SU-DHL-6 (cell line): ENCODE measurements at regions not wholly inside any gene's neighbourhood (a gene's known extent, or its start where the extent isn't known, plus 50 kb on each side); places are given as distances from the start of the nearest gene placed in this dataset.
"Not testable (repeated sequence)": the region's sequence is repeated elsewhere in the genome, so short reads cannot be mapped to it uniquely, and the experiment has no call there.

Source experiments
- H2AFZ ChIP-seq: fragments of 200-600 bp; sonication (generic); 2 replicates; pipeline ENCODE4 v1.6.1; 2014; ENCODE audit warnings: low read depth, mild to moderate bottlenecking, moderate library complexity, mixed read lengths, antibody characterized with exemption, low read length; ENCODE audit not compliant: severe bottlenecking
- H3F3A ChIP-seq: fragments of 200-600 bp; shearing (Covaris generic); 2 replicates; pipeline ENCODE4 v1.6.0; 2016; ENCODE audit warnings: antibody characterized with exemption, mild to moderate bottlenecking; ENCODE audit not compliant: insufficient read depth
- H3K27ac ChIP-seq: fragments of 200-600 bp; sonication (generic); 2 replicates; pipeline ENCODE4 v1.5.1; 2016; ENCODE audit warnings: low read depth, mild to moderate bottlenecking, low read length, moderate library complexity, mixed read lengths
- H3K27me3 ChIP-seq: fragments of 200-600 bp; sonication (generic), shearing (Covaris generic); 2 replicates; pipeline ENCODE4 v1.6.0; 2014; ENCODE audit warnings: mild to moderate bottlenecking, low read length
- H3K36me3 ChIP-seq: fragments of 200-600 bp; sonication (generic); 2 replicates; pipeline ENCODE4 v1.6.1; 2014; ENCODE audit warnings: mild to moderate bottlenecking, low read length, mixed read lengths
- H3K4me2 ChIP-seq: fragments of 300-600, 200-600 bp; shearing (Covaris generic), sonication (generic); 2 replicates; pipeline ENCODE4 v1.6.0; 2014; ENCODE audit warnings: low read length, low read depth, mild to moderate bottlenecking; ENCODE audit not compliant: poor library complexity, severe bottlenecking
- H3K4me3 ChIP-seq: fragments of 200-600 bp; sonication (generic); 2 replicates; pipeline ENCODE4 v1.5.1; 2014; ENCODE audit warnings: antibody characterized with exemption, low read length, mild to moderate bottlenecking, mixed read lengths; ENCODE audit not compliant: insufficient read depth, poor library complexity, severe bottlenecking
- H3K79me2 ChIP-seq: fragments of 200-600 bp; sonication (generic); 2 replicates; pipeline ENCODE4 v1.6.1; 2014; ENCODE audit warnings: mild to moderate bottlenecking, low read length, moderate library complexity; ENCODE audit not compliant: insufficient read depth
- H3K9ac ChIP-seq: fragments of 200-600 bp; sonication (generic); 2 replicates; pipeline ENCODE4 v1.7.0; 2014; ENCODE audit warnings: mild to moderate bottlenecking, low read length
- H3K9me2 ChIP-seq: fragments of 200-600 bp; sonication (generic); replicated peaks from 2 replicates; pipeline ENCODE4 v1.6.1; 2014; ENCODE audit warnings: low read length; ENCODE audit not compliant: insufficient read depth
- H3K9me3 ChIP-seq: fragments of 200-600 bp; sonication (generic); 2 replicates; pipeline ENCODE4 v1.6.1; 2014; ENCODE audit warnings: low read length, mixed read lengths; ENCODE audit not compliant: insufficient read depth
- H4K20me1 ChIP-seq: fragments of 200-600 bp; sonication (generic); 2 replicates; pipeline ENCODE4 v1.6.1; 2014; ENCODE audit warnings: low read depth, mild to moderate bottlenecking, antibody characterized with exemption, low read length, moderate library complexity, mixed read lengths
- EZH2phosphoT487 ChIP-seq: fragments of 200-600 bp; sonication (generic), shearing (Covaris generic); conservative IDR thresholded peaks from 2 replicates; pipeline ENCODE4 v1.6.1; 2018; ENCODE audit warnings: mild to moderate bottlenecking, antibody characterized with exemption, low read length, moderate library complexity, mixed read lengths
- TF ChIP-seq, protein P1 (sequence below): fragments of 200-600 bp; sonication (generic); IDR thresholded peaks from one replicate; pipeline ENCODE4 v1.5.1; 2017; ENCODE audit warnings: antibody characterized with exemption, mild to moderate bottlenecking, low read length, moderate library complexity; ENCODE audit not compliant: insufficient read depth, poor library complexity, severe bottlenecking

DNA sequence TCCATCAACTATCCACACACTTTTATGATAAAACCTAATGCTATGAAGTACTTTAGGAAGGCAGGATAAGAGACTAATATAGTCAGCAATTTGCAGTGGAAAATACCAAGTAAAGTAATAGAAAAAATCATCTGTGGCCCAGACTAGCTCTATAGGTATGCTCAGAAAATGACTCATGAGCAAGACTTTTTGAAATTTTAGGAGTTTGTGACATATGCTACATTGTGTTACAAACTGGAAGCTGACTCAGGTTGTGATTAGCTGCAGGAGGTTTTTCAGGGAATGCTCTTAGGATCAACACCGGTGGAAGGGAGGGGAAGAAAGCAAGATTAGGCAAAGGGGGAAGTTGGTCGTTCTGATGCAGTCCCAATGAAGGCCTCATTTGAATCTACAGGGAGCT is 56.1 kb downstream of the FEZF1 start:
- H3K9me3 ChIP-seq = no peaks in the 10 kb centered on the region
- H3F3A ChIP-seq = no peaks in the 10 kb centered on the region
- no peaks in the 10 kb centered on the region for H4K20me1 ChIP-seq
- TF ChIP-seq, protein P1, sequence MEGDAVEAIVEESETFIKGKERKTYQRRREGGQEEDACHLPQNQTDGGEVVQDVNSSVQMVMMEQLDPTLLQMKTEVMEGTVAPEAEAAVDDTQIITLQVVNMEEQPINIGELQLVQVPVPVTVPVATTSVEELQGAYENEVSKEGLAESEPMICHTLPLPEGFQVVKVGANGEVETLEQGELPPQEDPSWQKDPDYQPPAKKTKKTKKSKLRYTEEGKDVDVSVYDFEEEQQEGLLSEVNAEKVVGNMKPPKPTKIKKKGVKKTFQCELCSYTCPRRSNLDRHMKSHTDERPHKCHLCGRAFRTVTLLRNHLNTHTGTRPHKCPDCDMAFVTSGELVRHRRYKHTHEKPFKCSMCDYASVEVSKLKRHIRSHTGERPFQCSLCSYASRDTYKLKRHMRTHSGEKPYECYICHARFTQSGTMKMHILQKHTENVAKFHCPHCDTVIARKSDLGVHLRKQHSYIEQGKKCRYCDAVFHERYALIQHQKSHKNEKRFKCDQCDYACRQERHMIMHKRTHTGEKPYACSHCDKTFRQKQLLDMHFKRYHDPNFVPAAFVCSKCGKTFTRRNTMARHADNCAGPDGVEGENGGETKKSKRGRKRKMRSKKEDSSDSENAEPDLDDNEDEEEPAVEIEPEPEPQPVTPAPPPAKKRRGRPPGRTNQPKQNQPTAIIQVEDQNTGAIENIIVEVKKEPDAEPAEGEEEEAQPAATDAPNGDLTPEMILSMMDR = no peak
- no peak for TF ChIP-seq EZH2phosphoT487
- no peak overlapping the region for H2AFZ ChIP-seq
- H3K27ac ChIP-seq = no peak overlapping the region
- H3K9ac ChIP-seq = no peak overlapping the region
- H3K79me2 ChIP-seq = no peaks in the 10 kb centered on the region
- H3K27me3 ChIP-seq = no peaks in the 10 kb centered on the region
- no peaks in the 10 kb centered on the region for H3K9me2 ChIP-seq
- no peak overlapping the region for H3K4me2 ChIP-seq
- H3K36me3 ChIP-seq = no peaks in the 10 kb centered on the region
- no peak overlapping the region for H3K4me3 ChIP-seq

DNA sequence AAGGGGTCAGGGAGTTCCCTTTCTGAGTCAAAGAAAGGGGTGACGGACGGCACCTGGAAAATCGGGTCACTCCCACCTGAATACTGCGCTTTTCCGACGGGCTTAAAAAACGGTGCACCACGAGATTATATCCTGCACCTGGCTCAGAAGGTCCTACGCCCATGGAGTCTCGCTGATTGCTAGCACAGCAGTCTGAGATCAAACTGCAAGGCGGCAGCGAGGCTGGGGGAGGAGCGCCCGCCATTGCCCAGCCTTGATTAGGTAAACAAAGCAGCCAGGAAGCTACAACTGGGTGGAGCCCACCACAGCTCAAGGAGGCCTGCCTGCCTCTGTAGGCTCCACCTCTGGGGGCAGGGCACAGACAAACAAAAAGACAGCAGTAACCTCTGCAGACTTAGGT is 65.8 kb downstream of the FEZF1 start:
- H3K27ac ChIP-seq, H3K79me2 ChIP-seq, H4K20me1 ChIP-seq, H3K9ac ChIP-seq, H2AFZ ChIP-seq, H3K27me3 ChIP-seq, H3K36me3 ChIP-seq, H3K9me3 ChIP-seq, H3K4me3 ChIP-seq, H3K4me2 ChIP-seq, H3F3A ChIP-seq, H3K9me2 ChIP-seq: not testable (repeated sequence)

DNA sequence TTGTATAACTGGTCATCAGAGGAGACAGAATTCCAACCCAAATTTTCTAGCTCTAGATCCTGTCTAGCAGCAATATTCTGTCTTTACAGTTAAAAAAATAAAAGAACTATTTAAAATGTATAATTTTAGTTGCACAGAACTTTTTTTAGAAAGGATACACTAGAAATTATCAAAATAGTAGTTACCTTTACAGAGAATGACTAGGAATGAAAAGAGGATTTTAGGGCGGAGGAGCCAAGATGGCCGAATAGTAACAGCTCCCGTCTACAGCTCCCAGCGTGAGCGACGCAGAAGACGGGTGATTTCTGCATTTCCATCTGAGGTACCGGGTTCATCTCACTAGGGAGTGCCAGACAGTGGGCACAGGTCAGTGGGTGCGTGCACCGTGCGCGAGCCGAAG is 66.3 kb downstream of the FEZF1 start:
- H3K9me3 ChIP-seq, H3K9me2 ChIP-seq, H2AFZ ChIP-seq, H3K79me2 ChIP-seq, H3K27ac ChIP-seq, H4K20me1 ChIP-seq, H3K27me3 ChIP-seq, H3K36me3 ChIP-seq, H3F3A ChIP-seq, H3K9ac ChIP-seq, H3K4me2 ChIP-seq, H3K4me3 ChIP-seq: not testable (repeated sequence)

DNA sequence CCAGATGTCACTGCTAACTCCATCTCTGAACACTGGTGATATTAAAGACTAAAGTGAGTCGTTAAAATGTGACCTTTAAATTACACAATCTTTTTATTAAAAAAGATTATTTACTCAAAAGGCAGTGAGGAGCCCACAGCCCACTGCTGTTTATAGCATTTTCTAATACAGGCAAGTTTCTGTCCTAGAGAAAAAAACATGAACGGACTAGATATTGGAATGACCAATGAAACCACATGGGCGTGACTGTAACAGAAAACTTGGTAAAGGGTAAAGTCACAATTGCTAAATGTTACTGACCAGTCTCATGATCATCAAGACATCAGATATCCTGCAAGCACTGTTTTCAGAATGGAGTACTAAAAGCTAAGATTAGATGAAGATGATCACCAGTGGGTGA is 78.7 kb downstream of the FEZF1 start:
- TF ChIP-seq, protein P1 = no peak
- no peak for TF ChIP-seq EZH2phosphoT487
- no peaks in the 10 kb centered on the region for H3F3A ChIP-seq

More for the DNA sequence above, 78.7 kb downstream of the FEZF1 start:
- no peaks in the 10 kb centered on the region for H3K9me2 ChIP-seq
- no peak overlapping the region for H3K4me3 ChIP-seq
- no peak overlapping the region for H3K27ac ChIP-seq
- H3K9me3 ChIP-seq = no peaks in the 10 kb centered on the region
- H3K36me3 ChIP-seq = no peaks in the 10 kb centered on the region
- no peak overlapping the region for H3K9ac ChIP-seq
- H2AFZ ChIP-seq = no peak overlapping the region
- no peak overlapping the region for H3K4me2 ChIP-seq
- H4K20me1 ChIP-seq = no peaks in the 10 kb centered on the region
- no peaks in the 10 kb centered on the region for H3K27me3 ChIP-seq
- no peaks in the 10 kb centered on the region for H3K79me2 ChIP-seq
